H1 (cell line): ENCODE measurements at regions not wholly inside any gene's neighbourhood (a gene's known extent, or its start where the extent isn't known, plus 50 kb on each side); places are given as distances from the start of the nearest gene placed in this dataset.

Experiments
- CEBPB ChIP-seq: IDR thresholded peaks from 2 replicates; pipeline ENCODE4 v1.6.1; 2012; ENCODE audit warnings: low read depth, low read length
- TF ChIP-seq, protein P1 (sequence below): fragments of 300-600 bp; sonication (generic); IDR thresholded peaks from 2 replicates; pipeline ENCODE4 v1.7.1; 2012; ENCODE audit warnings: low read length, moderate library complexity, mild to moderate bottlenecking, inconsistent platforms; ENCODE audit not compliant: insufficient replicate concordance

GRCh38 chr10:61285749-61286148 lies 167.4 kb downstream of the TMEM26 start (continued):
- TF ChIP-seq, protein P1, sequence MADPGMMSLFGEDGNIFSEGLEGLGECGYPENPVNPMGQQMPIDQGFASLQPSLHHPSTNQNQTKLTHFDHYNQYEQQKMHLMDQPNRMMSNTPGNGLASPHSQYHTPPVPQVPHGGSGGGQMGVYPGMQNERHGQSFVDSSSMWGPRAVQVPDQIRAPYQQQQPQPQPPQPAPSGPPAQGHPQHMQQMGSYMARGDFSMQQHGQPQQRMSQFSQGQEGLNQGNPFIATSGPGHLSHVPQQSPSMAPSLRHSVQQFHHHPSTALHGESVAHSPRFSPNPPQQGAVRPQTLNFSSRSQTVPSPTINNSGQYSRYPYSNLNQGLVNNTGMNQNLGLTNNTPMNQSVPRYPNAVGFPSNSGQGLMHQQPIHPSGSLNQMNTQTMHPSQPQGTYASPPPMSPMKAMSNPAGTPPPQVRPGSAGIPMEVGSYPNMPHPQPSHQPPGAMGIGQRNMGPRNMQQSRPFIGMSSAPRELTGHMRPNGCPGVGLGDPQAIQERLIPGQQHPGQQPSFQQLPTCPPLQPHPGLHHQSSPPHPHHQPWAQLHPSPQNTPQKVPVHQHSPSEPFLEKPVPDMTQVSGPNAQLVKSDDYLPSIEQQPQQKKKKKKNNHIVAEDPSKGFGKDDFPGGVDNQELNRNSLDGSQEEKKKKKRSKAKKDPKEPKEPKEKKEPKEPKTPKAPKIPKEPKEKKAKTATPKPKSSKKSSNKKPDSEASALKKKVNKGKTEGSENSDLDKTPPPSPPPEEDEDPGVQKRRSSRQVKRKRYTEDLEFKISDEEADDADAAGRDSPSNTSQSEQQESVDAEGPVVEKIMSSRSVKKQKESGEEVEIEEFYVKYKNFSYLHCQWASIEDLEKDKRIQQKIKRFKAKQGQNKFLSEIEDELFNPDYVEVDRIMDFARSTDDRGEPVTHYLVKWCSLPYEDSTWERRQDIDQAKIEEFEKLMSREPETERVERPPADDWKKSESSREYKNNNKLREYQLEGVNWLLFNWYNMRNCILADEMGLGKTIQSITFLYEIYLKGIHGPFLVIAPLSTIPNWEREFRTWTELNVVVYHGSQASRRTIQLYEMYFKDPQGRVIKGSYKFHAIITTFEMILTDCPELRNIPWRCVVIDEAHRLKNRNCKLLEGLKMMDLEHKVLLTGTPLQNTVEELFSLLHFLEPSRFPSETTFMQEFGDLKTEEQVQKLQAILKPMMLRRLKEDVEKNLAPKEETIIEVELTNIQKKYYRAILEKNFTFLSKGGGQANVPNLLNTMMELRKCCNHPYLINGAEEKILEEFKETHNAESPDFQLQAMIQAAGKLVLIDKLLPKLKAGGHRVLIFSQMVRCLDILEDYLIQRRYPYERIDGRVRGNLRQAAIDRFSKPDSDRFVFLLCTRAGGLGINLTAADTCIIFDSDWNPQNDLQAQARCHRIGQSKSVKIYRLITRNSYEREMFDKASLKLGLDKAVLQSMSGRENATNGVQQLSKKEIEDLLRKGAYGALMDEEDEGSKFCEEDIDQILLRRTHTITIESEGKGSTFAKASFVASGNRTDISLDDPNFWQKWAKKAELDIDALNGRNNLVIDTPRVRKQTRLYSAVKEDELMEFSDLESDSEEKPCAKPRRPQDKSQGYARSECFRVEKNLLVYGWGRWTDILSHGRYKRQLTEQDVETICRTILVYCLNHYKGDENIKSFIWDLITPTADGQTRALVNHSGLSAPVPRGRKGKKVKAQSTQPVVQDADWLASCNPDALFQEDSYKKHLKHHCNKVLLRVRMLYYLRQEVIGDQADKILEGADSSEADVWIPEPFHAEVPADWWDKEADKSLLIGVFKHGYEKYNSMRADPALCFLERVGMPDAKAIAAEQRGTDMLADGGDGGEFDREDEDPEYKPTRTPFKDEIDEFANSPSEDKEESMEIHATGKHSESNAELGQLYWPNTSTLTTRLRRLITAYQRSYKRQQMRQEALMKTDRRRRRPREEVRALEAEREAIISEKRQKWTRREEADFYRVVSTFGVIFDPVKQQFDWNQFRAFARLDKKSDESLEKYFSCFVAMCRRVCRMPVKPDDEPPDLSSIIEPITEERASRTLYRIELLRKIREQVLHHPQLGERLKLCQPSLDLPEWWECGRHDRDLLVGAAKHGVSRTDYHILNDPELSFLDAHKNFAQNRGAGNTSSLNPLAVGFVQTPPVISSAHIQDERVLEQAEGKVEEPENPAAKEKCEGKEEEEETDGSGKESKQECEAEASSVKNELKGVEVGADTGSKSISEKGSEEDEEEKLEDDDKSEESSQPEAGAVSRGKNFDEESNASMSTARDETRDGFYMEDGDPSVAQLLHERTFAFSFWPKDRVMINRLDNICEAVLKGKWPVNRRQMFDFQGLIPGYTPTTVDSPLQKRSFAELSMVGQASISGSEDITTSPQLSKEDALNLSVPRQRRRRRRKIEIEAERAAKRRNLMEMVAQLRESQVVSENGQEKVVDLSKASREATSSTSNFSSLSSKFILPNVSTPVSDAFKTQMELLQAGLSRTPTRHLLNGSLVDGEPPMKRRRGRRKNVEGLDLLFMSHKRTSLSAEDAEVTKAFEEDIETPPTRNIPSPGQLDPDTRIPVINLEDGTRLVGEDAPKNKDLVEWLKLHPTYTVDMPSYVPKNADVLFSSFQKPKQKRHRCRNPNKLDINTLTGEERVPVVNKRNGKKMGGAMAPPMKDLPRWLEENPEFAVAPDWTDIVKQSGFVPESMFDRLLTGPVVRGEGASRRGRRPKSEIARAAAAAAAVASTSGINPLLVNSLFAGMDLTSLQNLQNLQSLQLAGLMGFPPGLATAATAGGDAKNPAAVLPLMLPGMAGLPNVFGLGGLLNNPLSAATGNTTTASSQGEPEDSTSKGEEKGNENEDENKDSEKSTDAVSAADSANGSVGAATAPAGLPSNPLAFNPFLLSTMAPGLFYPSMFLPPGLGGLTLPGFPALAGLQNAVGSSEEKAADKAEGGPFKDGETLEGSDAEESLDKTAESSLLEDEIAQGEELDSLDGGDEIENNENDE = no peak
- no peak for TF ChIP-seq CEBPB
- TF ChIP-seq, all 59 proteins: peak for 0
